Thyroid gland (tissue), 4 donors: ENCODE measurements at regions not wholly inside any gene's neighbourhood (a gene's known extent, or its start where the extent isn't known, plus 50 kb on each side); places are given as distances from the start of the nearest gene placed in this dataset.

Source experiments
- POLR2A ChIP-seq, 2 donors: fragments of 450-650 bp; IDR thresholded peaks; one replicate each; pipeline ENCODE4 v1.6.1; 2017; ENCODE audit warnings: antibody characterized with exemption in 2 of 2, mild to moderate bottlenecking in 2 of 2, moderate library complexity in 1 of 2
- TF ChIP-seq, protein P1 (sequence below), 6 experiments: fragments of 200-600 bp in 3 of 6; fragments of 450-650 bp in 3 of 6; sonication (generic) in 3 of 6; IDR thresholded peaks; one replicate each; pipeline ENCODE4 v1.5.1; 2016 to 2019; ENCODE audit warnings: antibody characterized with exemption in 6 of 6, mild to moderate bottlenecking in 2 of 6, inconsistent platforms in 1 of 6, moderate library complexity in 1 of 6

GRCh38 chr6:19434065-19434464 lies 403.1 kb upstream of the ID4 start:
- TF ChIP-seq, protein P1, sequence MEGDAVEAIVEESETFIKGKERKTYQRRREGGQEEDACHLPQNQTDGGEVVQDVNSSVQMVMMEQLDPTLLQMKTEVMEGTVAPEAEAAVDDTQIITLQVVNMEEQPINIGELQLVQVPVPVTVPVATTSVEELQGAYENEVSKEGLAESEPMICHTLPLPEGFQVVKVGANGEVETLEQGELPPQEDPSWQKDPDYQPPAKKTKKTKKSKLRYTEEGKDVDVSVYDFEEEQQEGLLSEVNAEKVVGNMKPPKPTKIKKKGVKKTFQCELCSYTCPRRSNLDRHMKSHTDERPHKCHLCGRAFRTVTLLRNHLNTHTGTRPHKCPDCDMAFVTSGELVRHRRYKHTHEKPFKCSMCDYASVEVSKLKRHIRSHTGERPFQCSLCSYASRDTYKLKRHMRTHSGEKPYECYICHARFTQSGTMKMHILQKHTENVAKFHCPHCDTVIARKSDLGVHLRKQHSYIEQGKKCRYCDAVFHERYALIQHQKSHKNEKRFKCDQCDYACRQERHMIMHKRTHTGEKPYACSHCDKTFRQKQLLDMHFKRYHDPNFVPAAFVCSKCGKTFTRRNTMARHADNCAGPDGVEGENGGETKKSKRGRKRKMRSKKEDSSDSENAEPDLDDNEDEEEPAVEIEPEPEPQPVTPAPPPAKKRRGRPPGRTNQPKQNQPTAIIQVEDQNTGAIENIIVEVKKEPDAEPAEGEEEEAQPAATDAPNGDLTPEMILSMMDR (IDR thresholded peaks at IDR 0.05) = no peak
- TF ChIP-seq POLR2A (IDR thresholded peaks at IDR 0.05) = no peak
